GM12878 (cell line): ENCODE measurements at regions not wholly inside any gene's neighbourhood (a gene's known extent, or its start where the extent isn't known, plus 50 kb on each side); places are given as distances from the start of the nearest gene placed in this dataset.

Source experiments
- ATAC-seq: fragments of 200-7000 bp; cut with Tn5 transposase; 3 replicates; pipeline ENCODE4 v1.9.1; 2020; ENCODE audit warnings: mild to moderate bottlenecking, moderate library complexity
- BruUV-seq: library from RNA; stranded (reverse); fragments of 400-500 nt; replicated peaks from 2 replicates; lab custom pipeline; 2021; lab: Mats Ljungman, UMichigan
- CTCF ChIA-PET: fragments of 300-600 bp; sonication (Branson Sonifier 250); formaldehyde crosslinking; extraction: SDS; loops from one replicate; lab custom pipeline; 2021; ENCODE audit warnings: inconsistent platforms; lab: Yijun Ruan, JAX
- POLR2A ChIA-PET: fragments of 350-600 bp; formaldehyde crosslinking; extraction: SDS; loops from one replicate; lab custom pipeline; 2021; ENCODE audit warnings: inconsistent platforms; lab: Charles Lee
- RAD21 ChIA-PET: fragments of 300-600 bp; sonication (Branson Sonifier 250); formaldehyde crosslinking; loops from one replicate; lab custom pipeline; 2023; ENCODE audit warnings: antibody characterized with exemption; ENCODE audit not compliant: unreplicated experiment; lab: Charles Lee
- SMC1A ChIA-PET: fragments of 300-600 bp; sonication (Branson Sonifier 250); formaldehyde crosslinking; loops from one replicate; lab custom pipeline; 2023; ENCODE audit not compliant: unreplicated experiment, uncharacterized antibody; lab: Charles Lee
- DNase-seq: peaks from one replicate; pipeline ENCODE4 v3.0.0-alpha.2; 2011; ENCODE audit warnings: low read depth, low spot score
- FAIRE-seq: peaks from 3 replicates; lab custom pipeline; 2011; peaks lifted over from hg19 to GRCh38; lab: Jason Lieb, UNC
- H2AFZ ChIP-seq: 2 replicates; pipeline ENCODE4 v1.6.0; 2011; ENCODE audit warnings: low read depth, low read length, control low read depth; ENCODE audit not compliant: control insufficient read depth
- H3K27ac ChIP-seq: 2 replicates; pipeline ENCODE4 v1.5.1; 2011; ENCODE audit warnings: control low read depth; ENCODE audit not compliant: control insufficient read depth, insufficient read depth
- H3K27me3 ChIP-seq, 2 experiments: replicated peaks in 1 of 2; 2 replicates each; pipeline versions ENCODE4 v1.6.0 to v1.6.1; 2011; ENCODE audit warnings: low read length in 1 of 2; ENCODE audit not compliant: control insufficient read depth in 2 of 2, insufficient read depth in 2 of 2
- H3K36me3 ChIP-seq, 2 experiments: 2 replicates each; pipeline ENCODE4 v1.5.1; 2011; ENCODE audit warnings: low read length in 1 of 2; ENCODE audit not compliant: control insufficient read depth in 2 of 2, insufficient read depth in 2 of 2
- H3K4me1 ChIP-seq: 2 replicates; pipeline ENCODE4 v1.6.1; 2011; ENCODE audit warnings: mild to moderate bottlenecking, low read length, moderate library complexity, mixed read lengths; ENCODE audit not compliant: control insufficient read depth, insufficient read depth
- H3K4me2 ChIP-seq: 2 replicates; pipeline ENCODE4 v1.6.0; 2011; ENCODE audit warnings: control low read depth; ENCODE audit not compliant: control insufficient read depth, insufficient read depth
- H3K4me3 ChIP-seq: fragments of 200-600 bp; sonication (generic); 2 replicates; pipeline ENCODE4 v1.5.1; 2016
- H3K79me2 ChIP-seq: 2 replicates; pipeline ENCODE4 v1.6.0; 2011; ENCODE audit warnings: low read length; ENCODE audit not compliant: control insufficient read depth, insufficient read depth
- H3K9ac ChIP-seq: 2 replicates; pipeline ENCODE4 v1.8.0; 2011; ENCODE audit warnings: low read length, control low read depth, mixed read lengths; ENCODE audit not compliant: control insufficient read depth, insufficient read depth
- H3K9me3 ChIP-seq: replicated peaks from 3 replicates; pipeline ENCODE4 v1.5.1; 2011; ENCODE audit warnings: mild to moderate bottlenecking, low read length; ENCODE audit not compliant: control insufficient read depth, insufficient read depth
- H4K20me1 ChIP-seq: 2 replicates; pipeline ENCODE4 v1.6.0; 2011; ENCODE audit not compliant: control insufficient read depth, insufficient read depth
- EGR1 ChIP-seq, 2 experiments: IDR thresholded peaks; 1 replicate in 1 of 2; 2 replicates in 1 of 2; pipeline ENCODE4 v1.6.1; 2011 to 2012; ENCODE audit warnings: low read depth in 2 of 2, low read length in 2 of 2, borderline replicate concordance in 1 of 2, mild to moderate bottlenecking in 1 of 2, moderate library complexity in 1 of 2
- KDM1A ChIP-seq: fragments of 200-600 bp; sonication (generic); IDR thresholded peaks from 2 replicates; pipeline ENCODE4 v1.6.1; 2016; ENCODE audit warnings: borderline replicate concordance
- NR2C1 ChIP-seq: fragments of 450-650 bp; IDR thresholded peaks from 2 replicates; pipeline ENCODE4 v1.6.1; 2017; ENCODE audit warnings: antibody characterized with exemption, mild to moderate bottlenecking, moderate library complexity
- WGBS: methylation state at CpG from one replicate; pipeline ENCODE4 v1.1.6; 2016; ENCODE audit warnings: low lambda C conversion rate; ENCODE audit not compliant: insufficient replicate concordance, insufficient coverage; ENCODE audit errors: missing lambda C conversion rate; 5-methylcytosine and 5-hydroxymethylcytosine counted together
- in situ Hi-C: fragments of 300-500 bp; cut with MboI; formaldehyde crosslinking; loops from 9 replicates; pipeline ENCODE4 v1.14.3; 2018; ENCODE audit warnings: mixed read lengths
- intact Hi-C: fragments of 100-400 bp; cut with micrococcal nuclease; formaldehyde crosslinking; loops from one replicate; pipeline ENCODE4 v1.14.2; 2022; ENCODE audit not compliant: unreplicated experiment
- TF ChIP-seq, protein P1 (sequence below): fragments of 450-650 bp; IDR thresholded peaks from 2 replicates; pipeline ENCODE4 v1.6.1; 2017; ENCODE audit warnings: low read depth, mild to moderate bottlenecking, moderate library complexity
- TF ChIP-seq, protein P2 (sequence below), 3 experiments: IDR thresholded peaks in 2 of 3; conservative IDR thresholded peaks in 1 of 3; 2 replicates each; pipeline ENCODE4 v1.5.1; 2011; ENCODE audit warnings: low read depth in 3 of 3, low read length in 3 of 3, mild to moderate bottlenecking in 3 of 3, control low read depth in 2 of 3, moderate library complexity in 2 of 3, inconsistent platforms in 1 of 3, mixed read lengths in 1 of 3; ENCODE audit not compliant: control insufficient read depth in 2 of 3, insufficient read depth in 1 of 3; ENCODE audit errors: extremely low read depth in 1 of 3
- TF ChIP-seq, protein P3 (sequence below): fragments of 450-650 bp; IDR thresholded peaks from 2 replicates; pipeline ENCODE4 v1.6.1; 2016; ENCODE audit warnings: mild to moderate bottlenecking
- TF ChIP-seq, protein P4 (sequence below): fragments of 150-350 bp; IDR thresholded peaks from 2 replicates; pipeline ENCODE4 v1.6.1; 2016; ENCODE audit warnings: low read depth, low read length
- TF ChIP-seq, protein P5 (sequence below): IDR thresholded peaks from 2 replicates; pipeline ENCODE4 v1.6.1; 2011; ENCODE audit warnings: mild to moderate bottlenecking, low read depth, low read length, moderate library complexity; ENCODE audit not compliant: insufficient replicate concordance

DNA sequence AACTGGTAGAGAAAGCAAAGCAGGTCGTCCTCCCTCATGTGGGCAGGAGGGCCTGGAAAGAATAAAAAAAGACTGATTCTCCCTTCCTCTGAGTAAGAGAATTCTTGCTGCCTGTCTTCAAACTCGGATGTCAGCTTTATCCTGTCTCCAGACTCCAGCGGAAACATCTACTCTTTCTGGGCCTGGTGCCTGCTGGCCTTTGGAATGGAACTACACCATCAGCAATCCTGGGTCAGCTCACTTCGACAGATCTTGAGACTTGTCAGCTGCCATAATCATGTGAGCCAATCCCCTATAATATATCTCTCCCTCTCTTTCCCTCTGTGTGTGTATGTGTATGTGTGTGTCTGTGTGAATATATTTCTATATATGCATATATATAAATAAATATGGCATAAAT, 411.0 kb upstream of the DPP6 start:
- SMC1A ChIA-PET: no interaction called here
- no TSS peak for BruUV-seq
- intact Hi-C loops (no loop called here), in situ Hi-C loops (no loop called here)
- Histone ChIP-seq H4K20me1 (no peaks in the 10 kb centered on the region), H3K9me3 (no peaks in the 10 kb centered on the region), H3K79me2 (no peaks in the 10 kb centered on the region), H3K27me3 (no peaks in the 10 kb centered on the region), H3K4me1 (no peaks in the 10 kb centered on the region), H3K9ac (no peak overlapping the region), H2AFZ (no peak overlapping the region), H3K4me2 (no peak overlapping the region), H3K27ac (no peak overlapping the region), H3K36me3 (no peaks in the 10 kb centered on the region), H3K4me3 (no peak overlapping the region)
- TF ChIP-seq, protein P1, sequence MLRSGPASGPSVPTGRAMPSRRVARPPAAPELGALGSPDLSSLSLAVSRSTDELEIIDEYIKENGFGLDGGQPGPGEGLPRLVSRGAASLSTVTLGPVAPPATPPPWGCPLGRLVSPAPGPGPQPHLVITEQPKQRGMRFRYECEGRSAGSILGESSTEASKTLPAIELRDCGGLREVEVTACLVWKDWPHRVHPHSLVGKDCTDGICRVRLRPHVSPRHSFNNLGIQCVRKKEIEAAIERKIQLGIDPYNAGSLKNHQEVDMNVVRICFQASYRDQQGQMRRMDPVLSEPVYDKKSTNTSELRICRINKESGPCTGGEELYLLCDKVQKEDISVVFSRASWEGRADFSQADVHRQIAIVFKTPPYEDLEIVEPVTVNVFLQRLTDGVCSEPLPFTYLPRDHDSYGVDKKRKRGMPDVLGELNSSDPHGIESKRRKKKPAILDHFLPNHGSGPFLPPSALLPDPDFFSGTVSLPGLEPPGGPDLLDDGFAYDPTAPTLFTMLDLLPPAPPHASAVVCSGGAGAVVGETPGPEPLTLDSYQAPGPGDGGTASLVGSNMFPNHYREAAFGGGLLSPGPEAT: no peak
- TF ChIP-seq NR2C1: no peak
- TF ChIP-seq, protein P2, sequence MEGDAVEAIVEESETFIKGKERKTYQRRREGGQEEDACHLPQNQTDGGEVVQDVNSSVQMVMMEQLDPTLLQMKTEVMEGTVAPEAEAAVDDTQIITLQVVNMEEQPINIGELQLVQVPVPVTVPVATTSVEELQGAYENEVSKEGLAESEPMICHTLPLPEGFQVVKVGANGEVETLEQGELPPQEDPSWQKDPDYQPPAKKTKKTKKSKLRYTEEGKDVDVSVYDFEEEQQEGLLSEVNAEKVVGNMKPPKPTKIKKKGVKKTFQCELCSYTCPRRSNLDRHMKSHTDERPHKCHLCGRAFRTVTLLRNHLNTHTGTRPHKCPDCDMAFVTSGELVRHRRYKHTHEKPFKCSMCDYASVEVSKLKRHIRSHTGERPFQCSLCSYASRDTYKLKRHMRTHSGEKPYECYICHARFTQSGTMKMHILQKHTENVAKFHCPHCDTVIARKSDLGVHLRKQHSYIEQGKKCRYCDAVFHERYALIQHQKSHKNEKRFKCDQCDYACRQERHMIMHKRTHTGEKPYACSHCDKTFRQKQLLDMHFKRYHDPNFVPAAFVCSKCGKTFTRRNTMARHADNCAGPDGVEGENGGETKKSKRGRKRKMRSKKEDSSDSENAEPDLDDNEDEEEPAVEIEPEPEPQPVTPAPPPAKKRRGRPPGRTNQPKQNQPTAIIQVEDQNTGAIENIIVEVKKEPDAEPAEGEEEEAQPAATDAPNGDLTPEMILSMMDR (IDR thresholded peaks at IDR 0.05 in 2 of 3, conservative IDR thresholded peaks at IDR 0.05 in 1 of 3; ENCODE audit: control insufficient read depth in 2 of 3, extremely low read depth in 1 of 3, insufficient read depth in 1 of 3, low read depth in 3 of 3, low read length in 3 of 3): no peak
- TF ChIP-seq, protein P3, sequence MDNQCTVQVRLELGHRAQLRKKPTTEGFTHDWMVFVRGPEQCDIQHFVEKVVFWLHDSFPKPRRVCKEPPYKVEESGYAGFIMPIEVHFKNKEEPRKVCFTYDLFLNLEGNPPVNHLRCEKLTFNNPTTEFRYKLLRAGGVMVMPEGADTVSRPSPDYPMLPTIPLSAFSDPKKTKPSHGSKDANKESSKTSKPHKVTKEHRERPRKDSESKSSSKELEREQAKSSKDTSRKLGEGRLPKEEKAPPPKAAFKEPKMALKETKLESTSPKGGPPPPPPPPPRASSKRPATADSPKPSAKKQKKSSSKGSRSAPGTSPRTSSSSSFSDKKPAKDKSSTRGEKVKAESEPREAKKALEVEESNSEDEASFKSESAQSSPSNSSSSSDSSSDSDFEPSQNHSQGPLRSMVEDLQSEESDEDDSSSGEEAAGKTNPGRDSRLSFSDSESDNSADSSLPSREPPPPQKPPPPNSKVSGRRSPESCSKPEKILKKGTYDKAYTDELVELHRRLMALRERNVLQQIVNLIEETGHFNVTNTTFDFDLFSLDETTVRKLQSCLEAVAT: no peak
- TF ChIP-seq EGR1 (IDR thresholded peaks at IDR 0.05; ENCODE audit: borderline replicate concordance in 1 of 2, low read depth in 2 of 2, low read length in 2 of 2): no peak
- no peak for TF ChIP-seq KDM1A
- TF ChIP-seq, protein P4, sequence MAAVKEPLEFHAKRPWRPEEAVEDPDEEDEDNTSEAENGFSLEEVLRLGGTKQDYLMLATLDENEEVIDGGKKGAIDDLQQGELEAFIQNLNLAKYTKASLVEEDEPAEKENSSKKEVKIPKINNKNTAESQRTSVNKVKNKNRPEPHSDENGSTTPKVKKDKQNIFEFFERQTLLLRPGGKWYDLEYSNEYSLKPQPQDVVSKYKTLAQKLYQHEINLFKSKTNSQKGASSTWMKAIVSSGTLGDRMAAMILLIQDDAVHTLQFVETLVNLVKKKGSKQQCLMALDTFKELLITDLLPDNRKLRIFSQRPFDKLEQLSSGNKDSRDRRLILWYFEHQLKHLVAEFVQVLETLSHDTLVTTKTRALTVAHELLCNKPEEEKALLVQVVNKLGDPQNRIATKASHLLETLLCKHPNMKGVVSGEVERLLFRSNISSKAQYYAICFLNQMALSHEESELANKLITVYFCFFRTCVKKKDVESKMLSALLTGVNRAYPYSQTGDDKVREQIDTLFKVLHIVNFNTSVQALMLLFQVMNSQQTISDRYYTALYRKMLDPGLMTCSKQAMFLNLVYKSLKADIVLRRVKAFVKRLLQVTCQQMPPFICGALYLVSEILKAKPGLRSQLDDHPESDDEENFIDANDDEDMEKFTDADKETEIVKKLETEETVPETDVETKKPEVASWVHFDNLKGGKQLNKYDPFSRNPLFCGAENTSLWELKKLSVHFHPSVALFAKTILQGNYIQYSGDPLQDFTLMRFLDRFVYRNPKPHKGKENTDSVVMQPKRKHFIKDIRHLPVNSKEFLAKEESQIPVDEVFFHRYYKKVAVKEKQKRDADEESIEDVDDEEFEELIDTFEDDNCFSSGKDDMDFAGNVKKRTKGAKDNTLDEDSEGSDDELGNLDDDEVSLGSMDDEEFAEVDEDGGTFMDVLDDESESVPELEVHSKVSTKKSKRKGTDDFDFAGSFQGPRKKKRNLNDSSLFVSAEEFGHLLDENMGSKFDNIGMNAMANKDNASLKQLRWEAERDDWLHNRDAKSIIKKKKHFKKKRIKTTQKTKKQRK: no peak
- TF ChIP-seq, protein P5, sequence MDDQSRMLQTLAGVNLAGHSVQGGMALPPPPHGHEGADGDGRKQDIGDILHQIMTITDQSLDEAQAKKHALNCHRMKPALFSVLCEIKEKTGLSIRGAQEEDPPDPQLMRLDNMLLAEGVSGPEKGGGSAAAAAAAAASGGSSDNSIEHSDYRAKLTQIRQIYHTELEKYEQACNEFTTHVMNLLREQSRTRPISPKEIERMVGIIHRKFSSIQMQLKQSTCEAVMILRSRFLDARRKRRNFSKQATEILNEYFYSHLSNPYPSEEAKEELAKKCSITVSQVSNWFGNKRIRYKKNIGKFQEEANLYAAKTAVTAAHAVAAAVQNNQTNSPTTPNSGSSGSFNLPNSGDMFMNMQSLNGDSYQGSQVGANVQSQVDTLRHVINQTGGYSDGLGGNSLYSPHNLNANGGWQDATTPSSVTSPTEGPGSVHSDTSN: no peak
- CTCF ChIA-PET: no interaction called here
- RAD21 ChIA-PET: no interaction called here
- DNase-seq: no peak
- POLR2A ChIA-PET: no interaction called here
- 25% methylated on average over 4 of the region's 4 CpGs for WGBS
- no peak for ATAC-seq
- FAIRE-seq: no peak
